Upper lobe of left lung (tissue), 6 donors: ENCODE measurements at regions not wholly inside any gene's neighbourhood (a gene's known extent, or its start where the extent isn't known, plus 50 kb on each side); places are given as distances from the start of the nearest gene placed in this dataset.

ENCODE experiments used
- ATAC-seq, 2 donors: fragments of 200-7000 bp; cut with Tn5 transposase; one replicate each; pipeline ENCODE4 v1.9.1; 2022; ENCODE audit warnings: mild to moderate bottlenecking in 2 of 2, moderate library complexity in 2 of 2; ENCODE audit not compliant: low FRiP score in 2 of 2
- DNase-seq, 2 donors: peaks; one replicate each; pipeline ENCODE4 v3.0.0-alpha.2; 2019 to 2020
- H3K27ac ChIP-seq, 4 donors: fragments of 200-600 bp; sonication (generic); one replicate each; pipeline ENCODE4 v1.5.1; 2016 to 2019
- H3K27me3 ChIP-seq, 4 donors: fragments of 200-600 bp; sonication (generic); one replicate each; pipeline ENCODE4 v1.5.1; 2017 to 2019
- H3K36me3 ChIP-seq, 4 donors: fragments of 200-600 bp; sonication (generic); one replicate each; pipeline ENCODE4 v1.5.1; 2016 to 2019
- H3K4me1 ChIP-seq, 4 donors: fragments of 200-600 bp; sonication (generic); one replicate each; pipeline ENCODE4 v1.5.1; 2018 to 2019
- H3K4me3 ChIP-seq, 4 donors: fragments of 200-600 bp; sonication (generic); one replicate each; pipeline ENCODE4 v1.5.1; 2017 to 2019; ENCODE audit warnings: mild to moderate bottlenecking in 2 of 4, moderate library complexity in 1 of 4
- H3K9me3 ChIP-seq, 4 donors: fragments of 200-600 bp; sonication (generic); one replicate each; pipeline ENCODE4 v1.5.1; 2018 to 2019
- CTCF ChIP-seq, 6 experiments: fragments of 450-650 bp in 4 of 6; fragments of 200-600 bp in 2 of 6; sonication (generic) in 2 of 6; IDR thresholded peaks; one replicate each; pipeline ENCODE4 v1.5.1; 2016 to 2019; ENCODE audit warnings: antibody characterized with exemption in 6 of 6
- EP300 ChIP-seq, 4 donors: sonication (generic); formaldehyde crosslinking; IDR thresholded peaks; one replicate each; pipeline ENCODE4 v1.5.1; 2017; ENCODE audit warnings: antibody characterized with exemption in 4 of 4, control low read depth in 2 of 4
- POLR2A ChIP-seq, 4 donors: fragments of 450-650 bp; IDR thresholded peaks; one replicate each; pipeline ENCODE4 v1.5.1; 2016 to 2017; ENCODE audit warnings: antibody characterized with exemption in 4 of 4, mild to moderate bottlenecking in 2 of 4
- POLR2AphosphoS5 ChIP-seq, 2 donors: sonication (generic); formaldehyde crosslinking; IDR thresholded peaks; one replicate each; pipeline ENCODE4 v1.5.1; 2017; ENCODE audit warnings: antibody characterized with exemption in 2 of 2
- WGBS, 2 donors: methylation state at CpG; one replicate each; pipeline ENCODE4 v1.1.5; 2017 to 2018; 5-methylcytosine and 5-hydroxymethylcytosine counted together
- donor health status: DM: no; HTN: no; CAD: no; lungs with moderate emphysema.
- donor health status: DM: no; HTN: yes; CAD: no; lungs with severe emphysema.

- Histone ChIP-seq H3K27me3 (no peaks in the 10 kb centered on the region), H3K4me1 (no peaks in the 10 kb centered on the region), H3K36me3 (no peaks in the 10 kb centered on the region), H3K27ac (no peak overlapping the region), H3K9me3 (no peaks in the 10 kb centered on the region), H3K4me3 (no peak overlapping the region)
- WGBS, 2 donors, result 70 to 72% methylated on average over 3 of the region's 3 CpGs
- no peak for ATAC-seq
- DNase-seq, result no peak
- TF ChIP-seq POLR2A (IDR thresholded peaks at IDR 0.05), result no peak
- TF ChIP-seq POLR2AphosphoS5 (IDR thresholded peaks at IDR 0.05), result no peak
- TF ChIP-seq CTCF (IDR thresholded peaks at IDR 0.05), result no peak
- TF ChIP-seq EP300 (IDR thresholded peaks at IDR 0.05), result no peak
Measured at GRCh38 chr14:42872786-42873185, 1266.1 kb downstream of the LRFN5 start.

- Histone ChIP-seq H3K4me3 (no peak overlapping the region), H3K36me3 (no peaks in the 10 kb centered on the region), H3K9me3 (no peaks in the 10 kb centered on the region), H3K4me1 (no peaks in the 10 kb centered on the region), H3K27me3 (no peaks in the 10 kb centered on the region), H3K27ac (no peak overlapping the region)
- DNase-seq (no peak), ATAC-seq (no peak)
- TF ChIP-seq EP300 (IDR thresholded peaks at IDR 0.05) (no peak), POLR2AphosphoS5 (IDR thresholded peaks at IDR 0.05) (no peak), POLR2A (IDR thresholded peaks at IDR 0.05) (no peak), CTCF (IDR thresholded peaks at IDR 0.05) (no peak)
- 87 to 92% methylated on average over 1 of the region's 1 CpG for WGBS, 2 donors
Measured at GRCh38 chr14:42869681-42870080, 1263.0 kb downstream of the LRFN5 start.

- Histone ChIP-seq H3K4me3 (no peak overlapping the region), H3K4me1 (no peaks in the 10 kb centered on the region), H3K27ac (no peak overlapping the region), H3K36me3 (no peaks in the 10 kb centered on the region), H3K9me3 (no peaks in the 10 kb centered on the region), H3K27me3 (no peaks in the 10 kb centered on the region)
- ATAC-seq (no peak), DNase-seq (no peak)
- 71 to 83% methylated on average over 3 of the region's 3 CpGs for WGBS, 2 donors
- TF ChIP-seq EP300 (IDR thresholded peaks at IDR 0.05) (no peak), POLR2AphosphoS5 (IDR thresholded peaks at IDR 0.05) (no peak), CTCF (IDR thresholded peaks at IDR 0.05) (no peak), POLR2A (IDR thresholded peaks at IDR 0.05) (no peak)
Measured at GRCh38 chr14:42862114-42862513, 1255.4 kb downstream of the LRFN5 start.

DNA sequence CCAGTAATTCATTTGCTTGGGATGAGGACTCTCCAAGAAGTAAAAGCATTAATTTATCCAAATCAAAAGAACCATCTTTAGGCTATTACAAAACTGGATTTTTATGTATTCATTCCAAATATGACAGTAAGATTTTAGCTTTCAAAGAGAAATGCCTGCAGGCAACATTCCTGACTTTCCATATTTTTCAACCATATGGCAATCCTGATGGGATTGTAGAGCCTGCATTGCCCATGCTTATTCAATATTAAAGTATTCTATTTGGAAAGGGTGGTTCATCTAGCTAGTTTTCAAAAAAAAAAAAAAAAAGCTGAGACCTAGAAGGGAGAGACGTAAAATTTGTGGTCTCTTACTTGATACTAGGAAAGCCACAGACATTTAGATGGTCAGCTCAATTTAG is 1253.7 kb downstream of the LRFN5 start:
- Histone ChIP-seq H3K4me3 (no peak overlapping the region), H3K27me3 (no peaks in the 10 kb centered on the region), H3K27ac (no peak overlapping the region), H3K9me3 (no peaks in the 10 kb centered on the region), H3K36me3 (no peaks in the 10 kb centered on the region), H3K4me1 (no peaks in the 10 kb centered on the region)
- DNase-seq (no peak), ATAC-seq (no peak)
- 74 to 82% methylated on average over 1 of the region's 1 CpG for WGBS, 2 donors
- TF ChIP-seq POLR2A (IDR thresholded peaks at IDR 0.05), result no peak
- TF ChIP-seq EP300 (IDR thresholded peaks at IDR 0.05), result no peak
- no peak for TF ChIP-seq CTCF (IDR thresholded peaks at IDR 0.05)

DNA sequence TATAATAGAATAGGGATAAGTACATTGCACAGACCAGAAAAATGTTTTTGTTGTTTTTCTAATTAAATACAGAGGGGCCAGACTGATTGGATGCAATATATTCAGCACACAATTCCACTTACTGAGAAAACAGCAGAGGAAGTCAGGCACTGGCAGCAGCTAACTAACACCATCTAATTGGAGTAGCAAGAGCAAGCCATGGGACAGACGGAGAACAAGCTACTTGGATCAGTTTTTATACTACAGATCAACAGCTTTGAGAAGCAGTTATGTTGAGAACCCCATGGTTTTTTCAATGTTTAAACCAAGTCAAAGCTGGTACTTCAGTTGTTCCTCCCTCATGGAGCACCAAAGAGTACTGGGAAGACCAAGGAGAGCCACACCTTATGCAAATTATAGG is 1249.4 kb downstream of the LRFN5 start:
- no peaks in the 10 kb centered on the region for H3K27me3 ChIP-seq
- H3K36me3 ChIP-seq, result no peaks in the 10 kb centered on the region
- DNase-seq, result no peak
- TF ChIP-seq EP300 (IDR thresholded peaks at IDR 0.05) (no peak), POLR2A (IDR thresholded peaks at IDR 0.05) (no peak), POLR2AphosphoS5 (IDR thresholded peaks at IDR 0.05) (no peak), CTCF (IDR thresholded peaks at IDR 0.05) (no peak)
- H3K9me3 ChIP-seq, result no peaks in the 10 kb centered on the region
- H3K4me1 ChIP-seq, result no peaks in the 10 kb centered on the region
- no peak overlapping the region for H3K27ac ChIP-seq
- ATAC-seq, result no peak
- 67 to 75% methylated on average over 1 of the region's 1 CpG for WGBS, 2 donors
- no peak overlapping the region for H3K4me3 ChIP-seq
